Hepatocyte (in vitro differentiated cells): ENCODE measurements at regions not wholly inside any gene's neighbourhood (a gene's known extent, or its start where the extent isn't known, plus 50 kb on each side); places are given as distances from the start of the nearest gene placed in this dataset.

Source experiments
- DNase-seq: peaks from one replicate; pipeline ENCODE4 v3.0.0-alpha.2; 2016; ENCODE audit warnings: low spot score
- H2AFZ ChIP-seq: fragments of 200-600 bp; sonication (generic); 2 replicates; pipeline ENCODE4 v1.6.0; 2016; ENCODE audit warnings: antibody characterized with exemption, mild to moderate bottlenecking
- H3K27ac ChIP-seq: fragments of 200-600 bp; sonication (generic); 2 replicates; pipeline ENCODE4 v1.5.1; 2016; ENCODE audit warnings: mild to moderate bottlenecking
- H3K27me3 ChIP-seq: fragments of 200-600 bp; sonication (generic); 2 replicates; pipeline ENCODE4 v1.6.1; 2016
- H3K36me3 ChIP-seq: fragments of 200-600 bp; sonication (generic); replicated peaks from 2 replicates; pipeline ENCODE4 v1.5.1; 2016; ENCODE audit warnings: low read depth; ENCODE audit not compliant: insufficient read depth
- H3K4me1 ChIP-seq: fragments of 200-600 bp; sonication (generic); 2 replicates; pipeline ENCODE4 v1.5.1; 2016; ENCODE audit warnings: mild to moderate bottlenecking, moderate library complexity; ENCODE audit not compliant: insufficient read depth
- H3K4me2 ChIP-seq: fragments of 200-600 bp; sonication (generic); 2 replicates; pipeline ENCODE4 v1.6.0; 2016
- H3K4me3 ChIP-seq: fragments of 200-600 bp; sonication (generic); 2 replicates; pipeline ENCODE4 v1.5.1; 2016; ENCODE audit warnings: mild to moderate bottlenecking
- H3K79me2 ChIP-seq: fragments of 200-600 bp; sonication (generic); 2 replicates; pipeline ENCODE4 v1.6.0; 2017; ENCODE audit warnings: mild to moderate bottlenecking
- H3K9me2 ChIP-seq: fragments of 200-600 bp; sonication (generic); replicated peaks from 2 replicates; pipeline ENCODE4 v1.6.0; 2017; ENCODE audit warnings: mild to moderate bottlenecking; ENCODE audit not compliant: insufficient read depth
- H3K9me3 ChIP-seq: fragments of 200-600 bp; sonication (generic); 2 replicates; pipeline ENCODE4 v1.5.1; 2016; ENCODE audit warnings: low read depth, mild to moderate bottlenecking
- H4K20me1 ChIP-seq: fragments of 200-600 bp; sonication (generic); 2 replicates; pipeline ENCODE4 v1.6.0; 2016; ENCODE audit warnings: mild to moderate bottlenecking; ENCODE audit not compliant: insufficient read depth, poor library complexity, severe bottlenecking
- EZH2 ChIP-seq: fragments of 200-600 bp; sonication (generic); IDR thresholded peaks from 2 replicates; pipeline ENCODE4 v1.6.1; 2016; ENCODE audit warnings: antibody characterized with exemption, mild to moderate bottlenecking, borderline replicate concordance
- EZH2phosphoT487 ChIP-seq: fragments of 200-600 bp; sonication (generic); IDR thresholded peaks from one replicate; pipeline ENCODE4 v1.6.1; 2018; ENCODE audit warnings: antibody characterized with exemption, mild to moderate bottlenecking, low read depth, moderate library complexity; ENCODE audit not compliant: unreplicated experiment, severe bottlenecking
- WGBS: methylation state at CpG from one replicate; pipeline ENCODE4 v1.1.6; 2016; ENCODE audit warnings: low lambda C conversion rate; ENCODE audit errors: missing lambda C conversion rate; 5-methylcytosine and 5-hydroxymethylcytosine counted together
- TF ChIP-seq, protein P1 (sequence below): fragments of 200-600 bp; sonication (generic); IDR thresholded peaks from 2 replicates; pipeline ENCODE4 v1.5.1; 2016; ENCODE audit warnings: antibody characterized with exemption, mild to moderate bottlenecking; ENCODE audit not compliant: poor library complexity

DNA sequence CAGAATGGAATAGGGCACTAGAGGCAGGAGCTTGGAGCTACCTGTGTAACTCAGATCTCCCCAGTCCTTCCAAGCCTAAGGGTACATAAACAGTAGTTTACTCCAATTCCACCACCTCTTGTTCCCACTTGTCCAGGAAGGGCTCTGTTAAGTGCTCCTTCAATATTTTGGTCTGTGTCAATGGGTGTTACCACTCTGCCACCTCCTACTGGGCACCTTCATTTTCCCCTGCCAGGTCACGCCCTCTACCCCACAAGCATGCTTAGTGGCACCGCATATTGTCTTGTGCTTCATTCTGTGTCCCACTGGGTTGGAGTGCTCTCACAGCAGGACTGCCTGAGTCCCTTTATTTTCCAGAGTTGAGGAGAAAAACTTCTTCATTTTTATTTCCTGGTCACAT is 459.8 kb downstream of the ARHGEF28 start:
- no peaks in the 10 kb centered on the region for H4K20me1 ChIP-seq
- no peaks in the 10 kb centered on the region for H3K36me3 ChIP-seq
- 97% methylated on average over 2 of the region's 2 CpGs for WGBS
- H3K4me3 ChIP-seq, result no peak overlapping the region
- no peak overlapping the region for H2AFZ ChIP-seq
- H3K4me1 ChIP-seq, result no peaks in the 10 kb centered on the region
- no peak overlapping the region for H3K4me2 ChIP-seq
- peak overlapping the region; percentile 10 for H3K27ac ChIP-seq
- DNase-seq, result no peak
- no peaks in the 10 kb centered on the region for H3K27me3 ChIP-seq
- no peaks in the 10 kb centered on the region for H3K79me2 ChIP-seq
- H3K9me3 ChIP-seq, result no peaks in the 10 kb centered on the region
- TF ChIP-seq EZH2, result no peak
- TF ChIP-seq, protein P1, sequence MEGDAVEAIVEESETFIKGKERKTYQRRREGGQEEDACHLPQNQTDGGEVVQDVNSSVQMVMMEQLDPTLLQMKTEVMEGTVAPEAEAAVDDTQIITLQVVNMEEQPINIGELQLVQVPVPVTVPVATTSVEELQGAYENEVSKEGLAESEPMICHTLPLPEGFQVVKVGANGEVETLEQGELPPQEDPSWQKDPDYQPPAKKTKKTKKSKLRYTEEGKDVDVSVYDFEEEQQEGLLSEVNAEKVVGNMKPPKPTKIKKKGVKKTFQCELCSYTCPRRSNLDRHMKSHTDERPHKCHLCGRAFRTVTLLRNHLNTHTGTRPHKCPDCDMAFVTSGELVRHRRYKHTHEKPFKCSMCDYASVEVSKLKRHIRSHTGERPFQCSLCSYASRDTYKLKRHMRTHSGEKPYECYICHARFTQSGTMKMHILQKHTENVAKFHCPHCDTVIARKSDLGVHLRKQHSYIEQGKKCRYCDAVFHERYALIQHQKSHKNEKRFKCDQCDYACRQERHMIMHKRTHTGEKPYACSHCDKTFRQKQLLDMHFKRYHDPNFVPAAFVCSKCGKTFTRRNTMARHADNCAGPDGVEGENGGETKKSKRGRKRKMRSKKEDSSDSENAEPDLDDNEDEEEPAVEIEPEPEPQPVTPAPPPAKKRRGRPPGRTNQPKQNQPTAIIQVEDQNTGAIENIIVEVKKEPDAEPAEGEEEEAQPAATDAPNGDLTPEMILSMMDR, result no peak
- TF ChIP-seq EZH2phosphoT487, result no peak
- H3K9me2 ChIP-seq, result no peaks in the 10 kb centered on the region

DNA sequence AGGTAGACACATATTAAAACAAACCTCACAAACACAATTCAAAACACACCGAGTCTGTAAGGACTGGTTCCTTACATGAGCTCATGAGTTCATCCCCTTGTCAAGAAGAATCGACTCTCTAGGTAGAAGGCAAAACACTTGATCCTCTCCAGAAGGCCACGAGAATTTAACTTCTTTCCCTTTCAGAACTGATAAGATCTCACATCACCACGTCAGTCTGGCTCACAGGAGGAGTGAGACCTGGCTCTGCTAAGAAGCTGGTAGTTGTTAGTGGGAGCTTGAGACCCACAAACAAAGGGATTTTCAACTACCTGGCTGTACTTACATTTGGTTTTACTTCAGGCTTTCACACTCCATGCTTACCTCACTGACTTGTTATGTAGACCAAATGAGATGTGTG is 459.2 kb downstream of the ARHGEF28 start:
- Histone ChIP-seq H4K20me1 (no peaks in the 10 kb centered on the region), H3K27me3 (no peaks in the 10 kb centered on the region), H3K4me2 (no peak overlapping the region), H2AFZ (no peak overlapping the region), H3K79me2 (no peaks in the 10 kb centered on the region), H3K4me3 (no peak overlapping the region), H3K9me3 (no peaks in the 10 kb centered on the region), H3K36me3 (no peaks in the 10 kb centered on the region), H3K4me1 (no peaks in the 10 kb centered on the region), H3K9me2 (no peaks in the 10 kb centered on the region), H3K27ac (peak overlapping the region; percentile 10)
- peak; percentile 25 for DNase-seq
- WGBS, result 47% methylated on average over 4 of the region's 4 CpGs
- no peak for TF ChIP-seq EZH2phosphoT487
- no peak for TF ChIP-seq EZH2
- TF ChIP-seq, protein P1, result no peak

DNA sequence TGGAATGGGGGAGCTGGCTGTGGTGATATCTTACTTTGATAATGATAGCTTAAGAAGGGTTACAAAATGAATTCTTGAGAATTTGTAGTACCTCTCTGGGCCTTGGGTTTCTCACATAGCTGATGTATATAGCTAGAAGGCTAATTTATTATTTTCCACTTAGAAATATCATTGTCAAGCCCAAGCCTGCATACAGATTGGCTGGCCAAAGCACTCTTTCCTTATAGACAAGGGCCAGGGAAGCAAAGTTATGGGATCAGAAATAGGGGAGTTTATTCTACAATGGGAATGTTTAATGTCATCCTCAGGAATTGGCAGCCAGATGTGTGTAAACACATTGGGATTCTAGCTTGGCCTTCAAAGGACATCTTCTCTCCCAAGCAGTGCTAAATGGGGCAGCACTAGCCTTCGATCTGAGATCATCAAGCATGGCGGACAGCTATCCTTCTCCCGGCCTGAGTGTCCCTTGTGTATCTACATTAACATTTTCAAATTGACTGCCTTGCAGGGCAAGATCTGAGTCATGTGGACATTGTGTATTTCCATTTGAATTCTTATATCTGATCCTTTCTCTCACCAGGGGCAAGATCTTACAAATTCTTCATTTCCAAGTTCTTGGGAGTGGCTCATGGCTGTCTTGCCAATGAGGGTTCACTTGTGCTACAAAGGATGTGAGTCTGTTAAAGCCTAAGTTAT is 457.2 kb downstream of the ARHGEF28 start:
- no peak for DNase-seq
- WGBS, result 80% methylated on average over 3 of the region's 3 CpGs

More for the DNA sequence above, 457.2 kb downstream of the ARHGEF28 start:
- no peak overlapping the region for H3K27ac ChIP-seq
- TF ChIP-seq EZH2phosphoT487 (no peak), EZH2 (no peak)
- TF ChIP-seq, protein P1, result no peak
- no peaks in the 10 kb centered on the region for H3K4me1 ChIP-seq
- no peaks in the 10 kb centered on the region for H3K9me3 ChIP-seq
- H4K20me1 ChIP-seq, result no peaks in the 10 kb centered on the region
- no peak overlapping the region for H3K4me2 ChIP-seq
- H3K9me2 ChIP-seq, result no peaks in the 10 kb centered on the region
- H3K36me3 ChIP-seq, result no peaks in the 10 kb centered on the region
- no peak overlapping the region for H2AFZ ChIP-seq
- H3K27me3 ChIP-seq, result no peaks in the 10 kb centered on the region
- H3K79me2 ChIP-seq, result no peaks in the 10 kb centered on the region
- no peak overlapping the region for H3K4me3 ChIP-seq
